OCI-LY3 (cell line): ENCODE measurements at regions not wholly inside any gene's neighbourhood (a gene's known extent, or its start where the extent isn't known, plus 50 kb on each side); places are given as distances from the start of the nearest gene placed in this dataset.

Source experiments
- CTCF ChIP-seq: fragments of 200-600, 300-600 bp; sonication (generic); IDR thresholded peaks from 2 replicates; pipeline ENCODE4 v1.5.1; 2014; ENCODE audit warnings: antibody characterized with exemption, low read length, low read depth
- EZH2phosphoT487 ChIP-seq: fragments of 200-600 bp; shearing (Covaris generic); IDR thresholded peaks from 2 replicates; pipeline ENCODE4 v1.6.1; 2018; ENCODE audit warnings: antibody characterized with exemption, mixed run types, low read depth

- TF ChIP-seq CTCF (no peak), EZH2phosphoT487 (no peak)
Measured at GRCh38 chr3:124572851-124573405, 157.3 kb upstream of the UMPS start.
